ENCODE measurements at regions not wholly inside any gene's neighbourhood (a gene's known extent, or its start where the extent isn't known, plus 50 kb on each side); places are given as distances from the start of the nearest gene placed in this dataset.

- TF ChIP-seq CTCF (conservative IDR thresholded peaks at IDR 0.05 in 1 of 2, IDR thresholded peaks at IDR 0.05 in 1 of 2; ENCODE audit: extremely low read depth in 1 of 2, insufficient read depth in 1 of 2, low read depth in 1 of 2, low read length in 2 of 2) (no peak), EZH2 (IDR thresholded peaks at IDR 0.05; ENCODE audit: borderline replicate concordance, low read length) (no peak)
These were observed 209.3 kb upstream of the IGF1 start for GRCh38 chr12:102689701-102690100.

Measured in mammary epithelial cell (primary cell).